HG02759 (cell line): ENCODE measurements at regions not wholly inside any gene's neighbourhood (a gene's known extent, or its start where the extent isn't known, plus 50 kb on each side); places are given as distances from the start of the nearest gene placed in this dataset.

Source experiments
- ATAC-seq: cut with Tn5 transposase; IDR thresholded peaks from one replicate; pipeline ENCODE4 v1.9.1; 2021; ENCODE audit warnings: mild to moderate bottlenecking, moderate library complexity; ENCODE audit not compliant: unreplicated experiment

GRCh38 chr14:34350903-34351302 is 111.1 kb downstream of the SPTSSA start:
- no peak for ATAC-seq

GRCh38 chr14:34348592-34348991 is 113.4 kb downstream of the SPTSSA start:
- no peak for ATAC-seq

GRCh38 chr14:34347683-34348082 is 114.4 kb downstream of the SPTSSA start:
- ATAC-seq, result peak; percentile 91

GRCh38 chr14:34345718-34346465 is 116.1 kb downstream of the SPTSSA start:
- ATAC-seq, result no peak

- no peak for ATAC-seq
Observed at GRCh38 chr14:34344318-34344717, 117.7 kb downstream of the SPTSSA start.

GRCh38 chr14:34340025-34340625 is 121.9 kb downstream of the SPTSSA start:
- ATAC-seq, result no peak

- no peak for ATAC-seq
Observed at GRCh38 chr14:34338056-34338455, 124.0 kb downstream of the SPTSSA start.

GRCh38 chr14:34336501-34336900 is 125.5 kb downstream of the SPTSSA start:
- no peak for ATAC-seq

- no peak for ATAC-seq
Observed at GRCh38 chr14:34335968-34336367, 126.1 kb downstream of the SPTSSA start.

- no peak for ATAC-seq
Observed at GRCh38 chr14:34334329-34334728, 127.7 kb downstream of the SPTSSA start.

- ATAC-seq, result peak; percentile 85
Observed at GRCh38 chr14:34331728-34332623, 130.1 kb downstream of the SPTSSA start.

- ATAC-seq, result no peak
Observed at GRCh38 chr14:34330846-34331245, 131.2 kb downstream of the SPTSSA start.

GRCh38 chr14:34329301-34329700 is 132.7 kb downstream of the SPTSSA start:
- no peak for ATAC-seq

- ATAC-seq, result no peak
Observed at GRCh38 chr14:34328178-34328577, 133.9 kb downstream of the SPTSSA start.

- ATAC-seq, result no peak
Observed at GRCh38 chr14:34325493-34325892, 136.5 kb downstream of the SPTSSA start.

- ATAC-seq, result no peak
Observed at GRCh38 chr14:34324363-34324795, 137.7 kb downstream of the SPTSSA start.

GRCh38 chr14:34322940-34323418 is 139.1 kb downstream of the SPTSSA start:
- peak; percentile 85 for ATAC-seq

GRCh38 chr14:34319140-34319539 is 142.9 kb downstream of the SPTSSA start:
- ATAC-seq, result no peak

- no peak for ATAC-seq
Observed at GRCh38 chr14:34318014-34318413, 144.0 kb downstream of the SPTSSA start.

- ATAC-seq, result no peak
Observed at GRCh38 chr14:34310724-34311123, 151.3 kb downstream of the SPTSSA start.

GRCh38 chr14:34303811-34304210 is 158.2 kb downstream of the SPTSSA start:
- no peak for ATAC-seq
